WTC11 (cell line): ENCODE measurements at regions not wholly inside any gene's neighbourhood (a gene's known extent, or its start where the extent isn't known, plus 50 kb on each side); places are given as distances from the start of the nearest gene placed in this dataset.

ENCODE experiments used
- ATAC-seq: fragments of 200-7000 bp; cut with Tn5 transposase; 2 replicates; pipeline ENCODE4 v1.10.0; 2021; ENCODE audit warnings: mild to moderate bottlenecking, moderate library complexity
- CTCF ChIA-PET: fragments of 300-600 bp; sonication (Branson Sonifier 250); formaldehyde crosslinking; loops from one replicate; lab custom pipeline; 2021; ENCODE audit warnings: antibody characterized with exemption; lab: Charles Lee
- POLR2A ChIA-PET: fragments of 350-600 bp; sonication (Branson Sonifier 250); formaldehyde crosslinking; loops from one replicate; lab custom pipeline; 2021; ENCODE audit warnings: antibody characterized with exemption; lab: Charles Lee
- DNase-seq: peaks from one replicate; pipeline ENCODE4 v3.0.0; 2021; ENCODE audit warnings: low spot score
- H3K27ac Mint-ChIP-seq: 2 replicates; pipeline ENCODE4 v1.8.0; 2021; ENCODE audit warnings: mixed read lengths
- H3K27me3 Mint-ChIP-seq: 2 replicates; pipeline ENCODE4 v1.8.0; 2021; ENCODE audit warnings: low read depth, mild to moderate bottlenecking, moderate library complexity, mixed read lengths
- H3K36me3 Mint-ChIP-seq: 2 replicates; pipeline ENCODE4 v1.8.0; 2021; ENCODE audit warnings: mixed read lengths
- H3K4me1 Mint-ChIP-seq: 2 replicates; pipeline ENCODE4 v1.8.0; 2022; ENCODE audit warnings: mixed read lengths
- H3K4me3 Mint-ChIP-seq: 2 replicates; pipeline ENCODE4 v1.8.0; 2021; ENCODE audit warnings: mild to moderate bottlenecking, moderate library complexity, mixed read lengths
- H3K9me3 Mint-ChIP-seq: 2 replicates; pipeline ENCODE4 v1.8.0; 2021; ENCODE audit warnings: mixed read lengths
- ESRRA ChIP-seq: sonication (generic); formaldehyde crosslinking; IDR thresholded peaks from 2 replicates; pipeline ENCODE4 v1.8.1; 2022; ENCODE audit warnings: mild to moderate bottlenecking, missing genetic modification reagents, borderline replicate concordance
- FOXK1 ChIP-seq: sonication (generic); formaldehyde crosslinking; IDR thresholded peaks from 2 replicates; pipeline ENCODE4 v1.8.0; 2022; ENCODE audit warnings: mild to moderate bottlenecking, moderate library complexity, missing genetic modification reagents
- FOXP1 ChIP-seq: sonication (generic); formaldehyde crosslinking; IDR thresholded peaks from 2 replicates; pipeline ENCODE4 v1.8.0; 2022; ENCODE audit warnings: missing genetic modification reagents, mild to moderate bottlenecking, moderate library complexity, borderline replicate concordance
- NFYB ChIP-seq: sonication (generic); formaldehyde crosslinking; conservative IDR thresholded peaks from 2 replicates; pipeline ENCODE4 v1.8.0; 2022; ENCODE audit warnings: low read depth, missing genetic modification reagents
- NR2C2 ChIP-seq: sonication (generic); formaldehyde crosslinking; IDR thresholded peaks from 2 replicates; pipeline ENCODE4 v1.8.0; 2022; ENCODE audit warnings: mild to moderate bottlenecking, missing genetic modification reagents
- SMAD3 ChIP-seq: sonication (generic); formaldehyde crosslinking; IDR thresholded peaks from 2 replicates; pipeline ENCODE4 v1.8.0; 2022; ENCODE audit warnings: missing genetic modification reagents, mild to moderate bottlenecking, borderline replicate concordance
- SMAD4 ChIP-seq: sonication (generic); formaldehyde crosslinking; IDR thresholded peaks from 2 replicates; pipeline ENCODE4 v1.8.0; 2022; ENCODE audit warnings: mild to moderate bottlenecking, missing genetic modification reagents
- SOX15 ChIP-seq: fragments of 250-450 bp; sonication (Bioruptor Pico); IDR thresholded peaks from 2 replicates; pipeline ENCODE4 v1.9.0; 2021; ENCODE audit warnings: mild to moderate bottlenecking
- TCF7 ChIP-seq: sonication (generic); formaldehyde crosslinking; IDR thresholded peaks from 2 replicates; pipeline ENCODE4 v1.8.0; 2022; ENCODE audit warnings: mild to moderate bottlenecking, low read depth, missing genetic modification reagents, moderate library complexity
- TEAD4 ChIP-seq: sonication (generic); formaldehyde crosslinking; IDR thresholded peaks from 2 replicates; pipeline ENCODE4 v1.8.0; 2022; ENCODE audit warnings: mild to moderate bottlenecking, missing genetic modification reagents
- ZNF138 ChIP-seq: sonication (generic); formaldehyde crosslinking; conservative IDR thresholded peaks from 2 replicates; pipeline ENCODE4 v1.8.1; 2022; ENCODE audit warnings: mild to moderate bottlenecking, moderate library complexity, missing genetic modification reagents
- ZNF219 ChIP-seq: sonication (generic); formaldehyde crosslinking; IDR thresholded peaks from 2 replicates; pipeline ENCODE4 v1.8.0; 2023; ENCODE audit warnings: missing genetic modification reagents, mild to moderate bottlenecking, borderline replicate concordance
- ZNF396 ChIP-seq: fragments of 250-450 bp; sonication (Bioruptor Pico); IDR thresholded peaks from 2 replicates; pipeline ENCODE4 v1.8.0; 2021; ENCODE audit warnings: mild to moderate bottlenecking, moderate library complexity, borderline replicate concordance
- TF ChIP-seq, protein P1 (sequence below): sonication (generic); formaldehyde crosslinking; IDR thresholded peaks from 2 replicates; pipeline ENCODE4 v1.8.1; 2023; ENCODE audit warnings: mild to moderate bottlenecking, missing genetic modification reagents, moderate library complexity
- TF ChIP-seq, protein P2 (sequence below): sonication (generic); formaldehyde crosslinking; IDR thresholded peaks from 2 replicates; pipeline ENCODE4 v1.8.1; 2023; ENCODE audit warnings: mild to moderate bottlenecking, moderate library complexity, missing genetic modification reagents
- TF ChIP-seq, protein P3 (sequence below): sonication (generic); formaldehyde crosslinking; IDR thresholded peaks from 2 replicates; pipeline ENCODE4 v1.8.1; 2022; ENCODE audit warnings: mild to moderate bottlenecking, missing genetic modification reagents, moderate library complexity, borderline replicate concordance
- TF ChIP-seq, protein P4 (sequence below): sonication (generic); formaldehyde crosslinking; IDR thresholded peaks from 2 replicates; pipeline ENCODE4 v1.8.0; 2023; ENCODE audit warnings: missing genetic modification reagents
- TF ChIP-seq, protein P5 (sequence below): fragments of 250-450 bp; sonication (Bioruptor Pico); IDR thresholded peaks from 2 replicates; pipeline ENCODE4 v1.9.0; 2021; ENCODE audit warnings: mild to moderate bottlenecking
- TF ChIP-seq, protein P6 (sequence below): sonication (generic); formaldehyde crosslinking; IDR thresholded peaks from 2 replicates; pipeline ENCODE4 v1.8.1; 2023; ENCODE audit warnings: mild to moderate bottlenecking, missing genetic modification reagents, borderline replicate concordance

DNA sequence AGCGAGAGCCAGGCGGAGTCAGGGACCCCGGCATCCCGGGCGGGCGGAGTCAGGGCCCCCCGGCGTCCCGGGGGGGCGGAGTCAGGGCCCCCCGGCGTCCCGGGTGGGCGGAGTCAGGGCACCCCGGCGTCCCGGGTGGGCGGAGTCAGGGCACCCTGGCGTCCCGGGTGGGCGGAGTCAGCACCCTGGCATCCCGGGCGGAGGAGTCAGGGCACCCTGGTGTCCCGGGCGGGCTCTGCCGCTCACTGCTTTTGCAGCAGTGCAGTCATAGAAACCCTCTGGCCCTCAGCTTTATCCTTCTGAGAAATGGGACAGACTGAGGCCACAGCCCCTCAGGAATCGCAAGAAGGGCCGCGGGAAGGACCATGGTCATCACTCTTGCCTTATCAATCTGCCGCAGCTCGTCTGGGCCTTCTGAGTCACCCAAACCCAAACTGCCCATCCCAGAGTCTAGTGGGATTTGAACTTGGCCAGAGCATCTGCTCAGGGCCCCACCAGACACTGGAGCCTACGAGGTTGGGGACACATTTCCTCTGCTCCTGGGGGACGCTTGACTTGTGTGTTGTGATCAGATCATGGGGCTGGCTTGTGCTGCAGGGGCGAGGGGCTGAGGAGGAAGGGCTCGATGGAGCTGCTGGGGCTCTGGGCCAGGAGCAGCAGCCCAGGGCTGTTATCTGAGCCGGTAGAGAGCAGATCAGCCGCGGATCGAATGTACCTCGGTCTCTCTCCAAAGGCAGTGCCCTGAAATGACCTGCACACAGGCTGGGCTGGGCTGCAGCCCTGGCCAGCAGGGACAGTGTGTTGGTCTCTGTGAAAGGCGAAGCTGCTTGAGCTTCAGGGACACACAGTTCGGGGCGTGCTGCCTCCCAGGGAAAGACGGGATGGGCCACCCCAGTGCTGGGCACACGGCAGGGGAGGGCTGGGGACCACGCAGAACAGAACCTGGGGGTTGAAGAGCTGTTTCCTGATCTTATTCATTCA is 290.1 kb upstream of the HDAC4 start:
- ATAC-seq (no peak), DNase-seq (no peak)
- Mint-ChIP-seq H3K4me3 (no peak overlapping the region), H3K27ac (no peak overlapping the region)
- TF ChIP-seq, protein P1, sequence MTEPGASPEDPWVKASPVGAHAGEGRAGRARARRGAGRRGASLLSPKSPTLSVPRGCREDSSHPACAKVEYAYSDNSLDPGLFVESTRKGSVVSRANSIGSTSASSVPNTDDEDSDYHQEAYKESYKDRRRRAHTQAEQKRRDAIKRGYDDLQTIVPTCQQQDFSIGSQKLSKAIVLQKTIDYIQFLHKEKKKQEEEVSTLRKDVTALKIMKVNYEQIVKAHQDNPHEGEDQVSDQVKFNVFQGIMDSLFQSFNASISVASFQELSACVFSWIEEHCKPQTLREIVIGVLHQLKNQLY (CRISPR knock-in tag) = no peak
- TF ChIP-seq, protein P2, sequence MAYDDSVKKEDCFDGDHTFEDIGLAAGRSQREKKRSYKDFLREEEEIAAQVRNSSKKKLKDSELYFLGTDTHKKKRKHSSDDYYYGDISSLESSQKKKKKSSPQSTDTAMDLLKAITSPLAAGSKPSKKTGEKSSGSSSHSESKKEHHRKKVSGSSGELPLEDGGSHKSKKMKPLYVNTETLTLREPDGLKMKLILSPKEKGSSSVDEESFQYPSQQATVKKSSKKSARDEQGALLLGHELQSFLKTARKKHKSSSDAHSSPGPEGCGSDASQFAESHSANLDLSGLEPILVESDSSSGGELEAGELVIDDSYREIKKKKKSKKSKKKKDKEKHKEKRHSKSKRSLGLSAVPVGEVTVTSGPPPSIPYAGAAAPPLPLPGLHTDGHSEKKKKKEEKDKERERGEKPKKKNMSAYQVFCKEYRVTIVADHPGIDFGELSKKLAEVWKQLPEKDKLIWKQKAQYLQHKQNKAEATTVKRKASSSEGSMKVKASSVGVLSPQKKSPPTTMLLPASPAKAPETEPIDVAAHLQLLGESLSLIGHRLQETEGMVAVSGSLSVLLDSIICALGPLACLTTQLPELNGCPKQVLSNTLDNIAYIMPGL (CRISPR knock-in tag) = no peak
- TF ChIP-seq SMAD4 (CRISPR knock-in tag) (no peak), NR2C2 (CRISPR knock-in tag) (no peak), TEAD4 (CRISPR knock-in tag) (no peak), FOXK1 (CRISPR knock-in tag) (no peak), FOXP1 (no peak), SMAD3 (CRISPR knock-in tag) (no peak), NFYB (CRISPR knock-in tag) (no peak), TCF7 (CRISPR knock-in tag) (no peak), ZNF138 (CRISPR knock-in tag) (no peak), ESRRA (CRISPR knock-in tag) (no peak), ZNF219 (CRISPR knock-in tag) (no peak), ZNF396 (CRISPR knock-in tag) (no peak), SOX15 (CRISPR knock-in tag) (no peak)
- TF ChIP-seq, protein P3, sequence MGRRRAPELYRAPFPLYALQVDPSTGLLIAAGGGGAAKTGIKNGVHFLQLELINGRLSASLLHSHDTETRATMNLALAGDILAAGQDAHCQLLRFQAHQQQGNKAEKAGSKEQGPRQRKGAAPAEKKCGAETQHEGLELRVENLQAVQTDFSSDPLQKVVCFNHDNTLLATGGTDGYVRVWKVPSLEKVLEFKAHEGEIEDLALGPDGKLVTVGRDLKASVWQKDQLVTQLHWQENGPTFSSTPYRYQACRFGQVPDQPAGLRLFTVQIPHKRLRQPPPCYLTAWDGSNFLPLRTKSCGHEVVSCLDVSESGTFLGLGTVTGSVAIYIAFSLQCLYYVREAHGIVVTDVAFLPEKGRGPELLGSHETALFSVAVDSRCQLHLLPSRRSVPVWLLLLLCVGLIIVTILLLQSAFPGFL = no peak
- TF ChIP-seq, protein P4, sequence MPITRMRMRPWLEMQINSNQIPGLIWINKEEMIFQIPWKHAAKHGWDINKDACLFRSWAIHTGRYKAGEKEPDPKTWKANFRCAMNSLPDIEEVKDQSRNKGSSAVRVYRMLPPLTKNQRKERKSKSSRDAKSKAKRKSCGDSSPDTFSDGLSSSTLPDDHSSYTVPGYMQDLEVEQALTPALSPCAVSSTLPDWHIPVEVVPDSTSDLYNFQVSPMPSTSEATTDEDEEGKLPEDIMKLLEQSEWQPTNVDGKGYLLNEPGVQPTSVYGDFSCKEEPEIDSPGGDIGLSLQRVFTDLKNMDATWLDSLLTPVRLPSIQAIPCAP (CRISPR knock-in tag) = no peak
- TF ChIP-seq, protein P5, sequence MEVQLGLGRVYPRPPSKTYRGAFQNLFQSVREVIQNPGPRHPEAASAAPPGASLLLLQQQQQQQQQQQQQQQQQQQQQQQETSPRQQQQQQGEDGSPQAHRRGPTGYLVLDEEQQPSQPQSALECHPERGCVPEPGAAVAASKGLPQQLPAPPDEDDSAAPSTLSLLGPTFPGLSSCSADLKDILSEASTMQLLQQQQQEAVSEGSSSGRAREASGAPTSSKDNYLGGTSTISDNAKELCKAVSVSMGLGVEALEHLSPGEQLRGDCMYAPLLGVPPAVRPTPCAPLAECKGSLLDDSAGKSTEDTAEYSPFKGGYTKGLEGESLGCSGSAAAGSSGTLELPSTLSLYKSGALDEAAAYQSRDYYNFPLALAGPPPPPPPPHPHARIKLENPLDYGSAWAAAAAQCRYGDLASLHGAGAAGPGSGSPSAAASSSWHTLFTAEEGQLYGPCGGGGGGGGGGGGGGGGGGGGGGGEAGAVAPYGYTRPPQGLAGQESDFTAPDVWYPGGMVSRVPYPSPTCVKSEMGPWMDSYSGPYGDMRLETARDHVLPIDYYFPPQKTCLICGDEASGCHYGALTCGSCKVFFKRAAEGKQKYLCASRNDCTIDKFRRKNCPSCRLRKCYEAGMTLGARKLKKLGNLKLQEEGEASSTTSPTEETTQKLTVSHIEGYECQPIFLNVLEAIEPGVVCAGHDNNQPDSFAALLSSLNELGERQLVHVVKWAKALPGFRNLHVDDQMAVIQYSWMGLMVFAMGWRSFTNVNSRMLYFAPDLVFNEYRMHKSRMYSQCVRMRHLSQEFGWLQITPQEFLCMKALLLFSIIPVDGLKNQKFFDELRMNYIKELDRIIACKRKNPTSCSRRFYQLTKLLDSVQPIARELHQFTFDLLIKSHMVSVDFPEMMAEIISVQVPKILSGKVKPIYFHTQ (CRISPR knock-in tag) = no peak
- TF ChIP-seq, protein P6, sequence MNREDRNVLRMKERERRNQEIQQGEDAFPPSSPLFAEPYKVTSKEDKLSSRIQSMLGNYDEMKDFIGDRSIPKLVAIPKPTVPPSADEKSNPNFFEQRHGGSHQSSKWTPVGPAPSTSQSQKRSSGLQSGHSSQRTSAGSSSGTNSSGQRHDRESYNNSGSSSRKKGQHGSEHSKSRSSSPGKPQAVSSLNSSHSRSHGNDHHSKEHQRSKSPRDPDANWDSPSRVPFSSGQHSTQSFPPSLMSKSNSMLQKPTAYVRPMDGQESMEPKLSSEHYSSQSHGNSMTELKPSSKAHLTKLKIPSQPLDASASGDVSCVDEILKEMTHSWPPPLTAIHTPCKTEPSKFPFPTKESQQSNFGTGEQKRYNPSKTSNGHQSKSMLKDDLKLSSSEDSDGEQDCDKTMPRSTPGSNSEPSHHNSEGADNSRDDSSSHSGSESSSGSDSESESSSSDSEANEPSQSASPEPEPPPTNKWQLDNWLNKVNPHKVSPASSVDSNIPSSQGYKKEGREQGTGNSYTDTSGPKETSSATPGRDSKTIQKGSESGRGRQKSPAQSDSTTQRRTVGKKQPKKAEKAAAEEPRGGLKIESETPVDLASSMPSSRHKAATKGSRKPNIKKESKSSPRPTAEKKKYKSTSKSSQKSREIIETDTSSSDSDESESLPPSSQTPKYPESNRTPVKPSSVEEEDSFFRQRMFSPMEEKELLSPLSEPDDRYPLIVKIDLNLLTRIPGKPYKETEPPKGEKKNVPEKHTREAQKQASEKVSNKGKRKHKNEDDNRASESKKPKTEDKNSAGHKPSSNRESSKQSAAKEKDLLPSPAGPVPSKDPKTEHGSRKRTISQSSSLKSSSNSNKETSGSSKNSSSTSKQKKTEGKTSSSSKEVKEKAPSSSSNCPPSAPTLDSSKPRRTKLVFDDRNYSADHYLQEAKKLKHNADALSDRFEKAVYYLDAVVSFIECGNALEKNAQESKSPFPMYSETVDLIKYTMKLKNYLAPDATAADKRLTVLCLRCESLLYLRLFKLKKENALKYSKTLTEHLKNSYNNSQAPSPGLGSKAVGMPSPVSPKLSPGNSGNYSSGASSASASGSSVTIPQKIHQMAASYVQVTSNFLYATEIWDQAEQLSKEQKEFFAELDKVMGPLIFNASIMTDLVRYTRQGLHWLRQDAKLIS (CRISPR knock-in tag) = no peak
- TF ChIP-seq, all 79 proteins: peak for 0
- ChIA-PET POLR2A (no interaction called here), CTCF (no interaction called here)
- Mint-ChIP-seq H3K27me3 (no peaks in the 10 kb centered on the region), H3K9me3 (no peaks in the 10 kb centered on the region), H3K4me1 (peaks cover 23% of the 10 kb centered on the region), H3K36me3 (no peaks in the 10 kb centered on the region)
